Astrocyte (in vitro differentiated cells and primary cell): ENCODE measurements at regions not wholly inside any gene's neighbourhood (a gene's known extent, or its start where the extent isn't known, plus 50 kb on each side); places are given as distances from the start of the nearest gene placed in this dataset.

Experiments used
- DNase-seq: peaks from one replicate; pipeline ENCODE4 v3.0.0-alpha.2; 2010; ENCODE audit warnings: low read depth
- FAIRE-seq: peaks from 2 replicates; lab custom pipeline; 2011; peaks lifted over from hg19 to GRCh38; lab: Jason Lieb, UNC
- H2AFZ ChIP-seq: 2 replicates; pipeline ENCODE4 v1.6.0; 2012; ENCODE audit warnings: low read depth, low read length, inconsistent platforms
- H3K27ac ChIP-seq: 2 replicates; pipeline ENCODE4 v1.5.1; 2011; ENCODE audit warnings: low read depth, low read length, inconsistent platforms
- H3K27me3 ChIP-seq: 2 replicates; pipeline ENCODE4 v1.6.0; 2011; ENCODE audit warnings: low read length, inconsistent platforms; ENCODE audit not compliant: insufficient read depth
- H3K36me3 ChIP-seq: 2 replicates; pipeline ENCODE4 v1.5.1; 2011; ENCODE audit warnings: low read length, inconsistent platforms; ENCODE audit not compliant: insufficient read depth
- H3K4me1 ChIP-seq: 2 replicates; pipeline ENCODE4 v1.5.1; 2011; ENCODE audit warnings: low read length, inconsistent platforms; ENCODE audit not compliant: insufficient read depth
- H3K4me2 ChIP-seq: 2 replicates; pipeline ENCODE4 v1.6.0; 2012; ENCODE audit warnings: low read length, inconsistent platforms
- H3K4me3 ChIP-seq: 2 replicates; pipeline ENCODE4 v1.5.1; 2011; ENCODE audit warnings: low read depth, mild to moderate bottlenecking, low read length, inconsistent platforms; ENCODE audit not compliant: insufficient read depth
- H3K79me2 ChIP-seq: 2 replicates; pipeline ENCODE4 v1.6.0; 2012; ENCODE audit warnings: mild to moderate bottlenecking, low read length, inconsistent platforms; ENCODE audit not compliant: insufficient read depth
- H3K9ac ChIP-seq: 2 replicates; pipeline ENCODE4 v1.6.0; 2012; ENCODE audit warnings: mild to moderate bottlenecking, low read length, inconsistent platforms
- H3K9me3 ChIP-seq: 2 replicates; pipeline ENCODE4 v1.5.1; 2012; ENCODE audit warnings: low read depth, mild to moderate bottlenecking, low read length, inconsistent platforms; ENCODE audit not compliant: insufficient read depth
- H4K20me1 ChIP-seq: 2 replicates; pipeline ENCODE4 v1.6.0; 2012; ENCODE audit warnings: low read length, inconsistent platforms; ENCODE audit not compliant: insufficient read depth
- H3K27ac Mint-ChIP-seq: one replicate; pipeline ENCODE4 v1.8.0; 2021; ENCODE audit warnings: mild to moderate bottlenecking, mixed read lengths; ENCODE audit not compliant: unreplicated experiment
- H3K27me3 Mint-ChIP-seq: one replicate; pipeline ENCODE4 v1.8.0; 2021; ENCODE audit warnings: low read depth, mixed read lengths; ENCODE audit not compliant: unreplicated experiment
- H3K36me3 Mint-ChIP-seq: one replicate; pipeline ENCODE4 v1.8.0; 2021; ENCODE audit warnings: low read depth, mixed read lengths; ENCODE audit not compliant: unreplicated experiment
- H3K4me1 Mint-ChIP-seq: one replicate; pipeline ENCODE4 v1.8.0; 2021; ENCODE audit warnings: low read depth, mixed read lengths; ENCODE audit not compliant: unreplicated experiment
- H3K4me3 Mint-ChIP-seq: one replicate; pipeline ENCODE4 v1.8.0; 2021; ENCODE audit warnings: mild to moderate bottlenecking, moderate library complexity, mixed read lengths; ENCODE audit not compliant: unreplicated experiment
- H3K9me3 Mint-ChIP-seq: one replicate; pipeline ENCODE4 v1.8.0; 2021; ENCODE audit warnings: mild to moderate bottlenecking, mixed read lengths; ENCODE audit not compliant: unreplicated experiment
- CTCF ChIP-seq: IDR thresholded peaks from 2 replicates; pipeline ENCODE4 v1.5.1; 2011; ENCODE audit warnings: low read depth, mild to moderate bottlenecking, inconsistent platforms, low read length, moderate library complexity; ENCODE audit not compliant: insufficient read depth
- EZH2 ChIP-seq: IDR thresholded peaks from 2 replicates; pipeline ENCODE4 v1.6.1; 2012; ENCODE audit warnings: mild to moderate bottlenecking, low read length, inconsistent platforms; ENCODE audit not compliant: insufficient read depth

- no peaks in the 10 kb centered on the region for H3K27me3 ChIP-seq
- H3K9me3 Mint-ChIP-seq = no peaks in the 10 kb centered on the region
- no peaks in the 10 kb centered on the region for H3K4me1 Mint-ChIP-seq
- no peak overlapping the region for H3K4me3 ChIP-seq
- no peaks in the 10 kb centered on the region for H3K36me3 Mint-ChIP-seq
- DNase-seq (no peak), FAIRE-seq (no peak)
- H3K27ac ChIP-seq = no peak overlapping the region
- no peak overlapping the region for H3K4me3 Mint-ChIP-seq
- no peak overlapping the region for H3K4me2 ChIP-seq
- H3K9ac ChIP-seq = no peak overlapping the region
- no peaks in the 10 kb centered on the region for H4K20me1 ChIP-seq
- H3K27ac Mint-ChIP-seq = no peak overlapping the region
- TF ChIP-seq EZH2 = no peak
- no peak for TF ChIP-seq CTCF
- peaks cover 19% of the 10 kb centered on the region for H3K27me3 Mint-ChIP-seq
- H3K36me3 ChIP-seq = no peaks in the 10 kb centered on the region
- H3K4me1 ChIP-seq = no peaks in the 10 kb centered on the region
- H3K79me2 ChIP-seq = no peaks in the 10 kb centered on the region
- no peaks in the 10 kb centered on the region for H3K9me3 ChIP-seq
- no peak overlapping the region for H2AFZ ChIP-seq
Measured at GRCh38 chr10:123515661-123516060, 150.5 kb upstream of the GPR26 start.

- Histone ChIP-seq H3K4me1 (no peaks in the 10 kb centered on the region), H3K27ac (no peak overlapping the region), H3K9ac (no peak overlapping the region), H3K4me3 (no peak overlapping the region), H4K20me1 (no peaks in the 10 kb centered on the region), H3K36me3 (no peaks in the 10 kb centered on the region), H3K27me3 (no peaks in the 10 kb centered on the region), H3K9me3 (no peaks in the 10 kb centered on the region), H2AFZ (no peak overlapping the region), H3K4me2 (no peak overlapping the region), H3K79me2 (no peaks in the 10 kb centered on the region)
- TF ChIP-seq EZH2 = no peak
- no peaks in the 10 kb centered on the region for H3K4me1 Mint-ChIP-seq
- no peak overlapping the region for H3K27ac Mint-ChIP-seq
- no peaks in the 10 kb centered on the region for H3K9me3 Mint-ChIP-seq
- H3K27me3 Mint-ChIP-seq = peaks cover 18% of the 10 kb centered on the region
- no peak overlapping the region for H3K4me3 Mint-ChIP-seq
- no peak for DNase-seq
- no peak for FAIRE-seq
- H3K36me3 Mint-ChIP-seq = no peaks in the 10 kb centered on the region
Measured at GRCh38 chr10:123516291-123516690, 149.9 kb upstream of the GPR26 start.

GRCh38 chr10:123517426-123517825 is 148.7 kb upstream of the GPR26 start:
- Histone ChIP-seq H3K27ac (no peak overlapping the region), H3K9ac (no peak overlapping the region), H3K4me2 (no peak overlapping the region), H3K79me2 (no peaks in the 10 kb centered on the region), H3K4me1 (no peaks in the 10 kb centered on the region), H4K20me1 (no peaks in the 10 kb centered on the region), H3K4me3 (no peak overlapping the region), H2AFZ (no peak overlapping the region), H3K9me3 (peaks cover 3% of the 10 kb centered on the region), H3K36me3 (no peaks in the 10 kb centered on the region), H3K27me3 (no peaks in the 10 kb centered on the region)
- no peak for TF ChIP-seq CTCF
- TF ChIP-seq EZH2 = no peak
- no peak overlapping the region for H3K27ac Mint-ChIP-seq
- H3K27me3 Mint-ChIP-seq = peaks cover 25% of the 10 kb centered on the region
- DNase-seq (no peak), FAIRE-seq (no peak)
- H3K4me1 Mint-ChIP-seq = no peaks in the 10 kb centered on the region
- peaks cover 3% of the 10 kb centered on the region for H3K9me3 Mint-ChIP-seq
- no peak overlapping the region for H3K4me3 Mint-ChIP-seq
- no peaks in the 10 kb centered on the region for H3K36me3 Mint-ChIP-seq
